ENCODE measurements at regions not wholly inside any gene's neighbourhood (a gene's known extent, or its start where the extent isn't known, plus 50 kb on each side); places are given as distances from the start of the nearest gene placed in this dataset.

- no peak overlapping the region for H3K4me3 ChIP-seq (ENCODE audit: low read depth, low read length)
- H3K79me2 ChIP-seq (ENCODE audit: control insufficient read depth, insufficient read depth, low read length, unreplicated experiment) = no peaks in the 10 kb centered on the region
- H2AFZ ChIP-seq (ENCODE audit: low read length, unreplicated experiment) = no peak overlapping the region
- H3K27me3 ChIP-seq (ENCODE audit: insufficient read depth, low read length) = peaks cover 19% of the 10 kb centered on the region
- no peak overlapping the region for H3K27ac ChIP-seq (ENCODE audit: low read depth, low read length)
- no peaks in the 10 kb centered on the region for H3K4me1 ChIP-seq (ENCODE audit: control insufficient read depth, insufficient read depth, low read length, unreplicated experiment)
- no peaks in the 10 kb centered on the region for H3K36me3 ChIP-seq (ENCODE audit: insufficient read depth, low read length)
Observed at GRCh38 chr10:57791546-57791945, 476.1 kb downstream of the IPMK start.

DNA sequence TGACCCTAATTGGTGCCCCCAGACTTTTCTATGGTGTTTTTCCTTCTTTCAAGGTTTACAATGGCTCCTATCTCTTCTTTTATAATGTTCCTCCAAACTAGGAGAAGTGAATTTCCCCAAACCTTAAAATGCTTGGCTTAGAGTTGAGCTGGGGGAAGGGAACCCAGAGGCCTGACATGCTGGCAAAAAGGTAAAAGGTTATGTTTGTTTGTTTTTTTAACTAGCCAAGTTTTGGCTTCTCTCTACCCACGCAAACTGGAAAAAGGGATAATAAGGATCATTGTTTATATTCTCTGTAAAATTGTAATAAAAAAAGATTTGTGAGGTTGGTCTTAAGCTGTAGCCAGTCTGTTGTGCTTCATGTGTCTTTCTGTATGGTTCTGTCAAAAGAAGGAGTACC, 477.0 kb downstream of the IPMK start:
- Histone ChIP-seq H3K4me1 (ENCODE audit: control insufficient read depth, insufficient read depth, low read length, unreplicated experiment) (no peaks in the 10 kb centered on the region), H3K27ac (ENCODE audit: low read depth, low read length) (no peak overlapping the region), H3K4me3 (ENCODE audit: low read depth, low read length) (no peak overlapping the region), H2AFZ (ENCODE audit: low read length, unreplicated experiment) (no peak overlapping the region), H3K27me3 (ENCODE audit: insufficient read depth, low read length) (peaks cover 24% of the 10 kb centered on the region), H3K79me2 (ENCODE audit: control insufficient read depth, insufficient read depth, low read length, unreplicated experiment) (no peaks in the 10 kb centered on the region), H3K36me3 (ENCODE audit: insufficient read depth, low read length) (no peaks in the 10 kb centered on the region)

GRCh38 chr10:57788117-57788516, 479.6 kb downstream of the IPMK start:
- Histone ChIP-seq H3K4me1 (ENCODE audit: control insufficient read depth, insufficient read depth, low read length, unreplicated experiment) (no peaks in the 10 kb centered on the region), H3K4me3 (ENCODE audit: low read depth, low read length) (no peak overlapping the region), H3K27me3 (ENCODE audit: insufficient read depth, low read length) (peaks cover 19% of the 10 kb centered on the region), H3K79me2 (ENCODE audit: control insufficient read depth, insufficient read depth, low read length, unreplicated experiment) (no peaks in the 10 kb centered on the region), H2AFZ (ENCODE audit: low read length, unreplicated experiment) (no peak overlapping the region), H3K27ac (ENCODE audit: low read depth, low read length) (no peak overlapping the region), H3K36me3 (ENCODE audit: insufficient read depth, low read length) (no peaks in the 10 kb centered on the region)

GRCh38 chr10:57786850-57787750, 480.6 kb downstream of the IPMK start:
- H3K4me3 ChIP-seq (ENCODE audit: low read depth, low read length) = no peak overlapping the region
- H3K27ac ChIP-seq (ENCODE audit: low read depth, low read length) = no peak overlapping the region
- no peaks in the 10 kb centered on the region for H3K4me1 ChIP-seq (ENCODE audit: control insufficient read depth, insufficient read depth, low read length, unreplicated experiment)
- H3K27me3 ChIP-seq (ENCODE audit: insufficient read depth, low read length) = peaks cover 19% of the 10 kb centered on the region
- H3K36me3 ChIP-seq (ENCODE audit: insufficient read depth, low read length) = no peaks in the 10 kb centered on the region
- H2AFZ ChIP-seq (ENCODE audit: low read length, unreplicated experiment) = no peak overlapping the region
- no peaks in the 10 kb centered on the region for H3K79me2 ChIP-seq (ENCODE audit: control insufficient read depth, insufficient read depth, low read length, unreplicated experiment)

DNA sequence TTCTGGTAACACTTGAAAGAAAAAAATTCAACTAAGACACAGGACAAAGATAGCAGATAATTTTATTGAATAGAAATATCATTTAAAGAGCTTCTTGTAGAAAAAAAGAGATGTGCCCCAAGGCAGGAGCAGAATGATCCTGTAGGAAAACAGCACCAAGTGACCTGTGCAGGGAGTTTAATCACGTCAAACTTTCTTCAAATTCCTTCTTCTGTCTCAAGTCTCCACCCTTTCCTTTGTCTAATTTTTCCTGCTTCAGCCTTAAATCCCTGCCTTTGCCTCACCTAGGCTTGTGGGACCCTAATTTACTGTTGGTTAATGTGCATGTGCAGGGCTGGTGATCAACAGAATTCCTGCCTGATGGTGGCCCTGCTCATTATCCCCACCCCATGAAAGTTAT, 481.4 kb downstream of the IPMK start:
- Histone ChIP-seq H3K36me3 (ENCODE audit: insufficient read depth, low read length) (no peaks in the 10 kb centered on the region), H3K79me2 (ENCODE audit: control insufficient read depth, insufficient read depth, low read length, unreplicated experiment) (no peaks in the 10 kb centered on the region), H2AFZ (ENCODE audit: low read length, unreplicated experiment) (no peak overlapping the region), H3K4me1 (ENCODE audit: control insufficient read depth, insufficient read depth, low read length, unreplicated experiment) (no peaks in the 10 kb centered on the region), H3K27me3 (ENCODE audit: insufficient read depth, low read length) (peaks cover 19% of the 10 kb centered on the region), H3K27ac (ENCODE audit: low read depth, low read length) (no peak overlapping the region), H3K4me3 (ENCODE audit: low read depth, low read length) (no peak overlapping the region)

DNA sequence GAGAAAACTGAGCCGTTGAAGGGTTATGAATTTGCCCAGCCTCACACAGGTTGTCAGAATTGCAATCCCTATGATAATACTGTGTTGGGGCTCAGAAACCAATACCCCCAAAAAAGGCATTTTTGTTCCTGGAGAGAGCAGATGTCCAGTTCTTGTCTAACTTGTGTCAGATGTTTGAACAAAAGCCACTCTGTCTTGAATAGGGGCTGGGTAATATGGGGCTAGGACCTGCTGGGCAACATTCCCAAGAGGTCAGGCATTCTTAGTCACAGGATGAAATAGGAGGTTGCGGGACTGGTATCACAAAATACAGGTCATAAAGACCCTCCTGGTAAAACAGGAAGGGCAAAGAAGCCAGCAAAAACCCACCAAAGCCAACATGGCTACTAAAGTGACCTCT, 482.1 kb downstream of the IPMK start:
- no peak overlapping the region for H3K4me3 ChIP-seq (ENCODE audit: low read depth, low read length)
- no peak overlapping the region for H2AFZ ChIP-seq (ENCODE audit: low read length, unreplicated experiment)
- no peaks in the 10 kb centered on the region for H3K36me3 ChIP-seq (ENCODE audit: insufficient read depth, low read length)
- peaks cover 19% of the 10 kb centered on the region for H3K27me3 ChIP-seq (ENCODE audit: insufficient read depth, low read length)
- no peaks in the 10 kb centered on the region for H3K4me1 ChIP-seq (ENCODE audit: control insufficient read depth, insufficient read depth, low read length, unreplicated experiment)
- no peaks in the 10 kb centered on the region for H3K79me2 ChIP-seq (ENCODE audit: control insufficient read depth, insufficient read depth, low read length, unreplicated experiment)
- no peak overlapping the region for H3K27ac ChIP-seq (ENCODE audit: low read depth, low read length)

DNA sequence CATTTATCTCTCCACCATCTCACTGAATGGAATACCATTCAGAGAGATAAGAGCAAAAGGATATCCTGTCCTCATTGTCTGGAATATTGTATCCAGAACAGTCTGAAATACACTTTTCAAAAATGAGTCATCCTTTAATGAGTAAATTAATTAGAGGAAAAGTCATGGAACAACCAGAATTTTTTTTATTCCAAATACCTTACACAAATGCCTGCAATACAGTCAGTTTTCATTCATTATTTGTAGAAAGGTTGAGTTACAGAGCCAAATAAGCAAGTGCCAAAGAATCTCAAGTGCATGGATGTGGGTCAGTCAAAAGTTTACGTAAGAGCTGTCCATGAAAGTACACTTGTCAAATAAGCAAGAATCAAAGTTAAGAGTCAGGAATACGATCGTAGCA, 482.6 kb downstream of the IPMK start:
- H2AFZ ChIP-seq (ENCODE audit: low read length, unreplicated experiment) = no peak overlapping the region

GRCh38 chr10:57776688-57777432, 490.8 kb downstream of the IPMK start:
- Histone ChIP-seq H3K4me1 (ENCODE audit: control insufficient read depth, insufficient read depth, low read length, unreplicated experiment) (no peaks in the 10 kb centered on the region), H3K27ac (ENCODE audit: low read depth, low read length) (no peak overlapping the region), H3K4me3 (ENCODE audit: low read depth, low read length) (no peak overlapping the region), H3K79me2 (ENCODE audit: control insufficient read depth, insufficient read depth, low read length, unreplicated experiment) (no peaks in the 10 kb centered on the region), H3K27me3 (ENCODE audit: insufficient read depth, low read length) (no peaks in the 10 kb centered on the region), H2AFZ (ENCODE audit: low read length, unreplicated experiment) (no peak overlapping the region), H3K36me3 (ENCODE audit: insufficient read depth, low read length) (no peaks in the 10 kb centered on the region)

More for the DNA sequence above, 482.6 kb downstream of the IPMK start:
- Histone ChIP-seq H3K4me3 (ENCODE audit: low read depth, low read length) (no peak overlapping the region), H3K79me2 (ENCODE audit: control insufficient read depth, insufficient read depth, low read length, unreplicated experiment) (no peaks in the 10 kb centered on the region), H3K4me1 (ENCODE audit: control insufficient read depth, insufficient read depth, low read length, unreplicated experiment) (no peaks in the 10 kb centered on the region), H3K36me3 (ENCODE audit: insufficient read depth, low read length) (no peaks in the 10 kb centered on the region), H3K27me3 (ENCODE audit: insufficient read depth, low read length) (peaks cover 19% of the 10 kb centered on the region), H3K27ac (ENCODE audit: low read depth, low read length) (no peak overlapping the region)

GRCh38 chr10:57775250-57775649, 492.4 kb downstream of the IPMK start:
- Histone ChIP-seq H3K27me3 (ENCODE audit: insufficient read depth, low read length) (no peaks in the 10 kb centered on the region), H3K36me3 (ENCODE audit: insufficient read depth, low read length) (no peaks in the 10 kb centered on the region), H3K27ac (ENCODE audit: low read depth, low read length) (no peak overlapping the region)

DNA sequence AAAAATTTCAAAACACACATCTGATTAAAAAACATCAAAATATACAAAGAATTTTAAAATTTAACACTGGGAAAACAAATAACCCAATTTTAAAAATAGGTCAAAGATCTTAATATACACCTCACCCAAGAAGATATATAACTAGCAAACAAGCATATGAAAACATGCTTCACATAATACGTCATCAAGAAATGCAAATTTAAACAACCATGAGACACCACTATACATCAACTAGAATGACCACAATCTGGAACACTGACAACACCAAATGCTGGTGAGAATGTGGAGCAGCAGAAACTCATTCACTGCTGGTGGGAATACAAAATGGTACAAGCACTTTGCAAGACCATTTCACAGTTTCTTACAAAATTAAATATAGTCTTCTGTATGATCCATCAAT, 498.4 kb downstream of the IPMK start:
- no peaks in the 10 kb centered on the region for H3K4me1 ChIP-seq (ENCODE audit: control insufficient read depth, insufficient read depth, low read length, unreplicated experiment)
- H3K36me3 ChIP-seq (ENCODE audit: insufficient read depth, low read length) = no peaks in the 10 kb centered on the region
- no peaks in the 10 kb centered on the region for H3K27me3 ChIP-seq (ENCODE audit: insufficient read depth, low read length)
- H3K79me2 ChIP-seq (ENCODE audit: control insufficient read depth, insufficient read depth, low read length, unreplicated experiment) = no peaks in the 10 kb centered on the region
- H3K4me3 ChIP-seq (ENCODE audit: low read depth, low read length) = no peak overlapping the region
- no peak overlapping the region for H2AFZ ChIP-seq (ENCODE audit: low read length, unreplicated experiment)
- H3K27ac ChIP-seq (ENCODE audit: low read depth, low read length) = no peak overlapping the region

More at GRCh38 chr10:57775250-57775649, 492.4 kb downstream of the IPMK start:
- Histone ChIP-seq H3K79me2 (ENCODE audit: control insufficient read depth, insufficient read depth, low read length, unreplicated experiment) (no peaks in the 10 kb centered on the region), H2AFZ (ENCODE audit: low read length, unreplicated experiment) (no peak overlapping the region), H3K4me1 (ENCODE audit: control insufficient read depth, insufficient read depth, low read length, unreplicated experiment) (no peaks in the 10 kb centered on the region), H3K4me3 (ENCODE audit: low read depth, low read length) (no peak overlapping the region)

DNA sequence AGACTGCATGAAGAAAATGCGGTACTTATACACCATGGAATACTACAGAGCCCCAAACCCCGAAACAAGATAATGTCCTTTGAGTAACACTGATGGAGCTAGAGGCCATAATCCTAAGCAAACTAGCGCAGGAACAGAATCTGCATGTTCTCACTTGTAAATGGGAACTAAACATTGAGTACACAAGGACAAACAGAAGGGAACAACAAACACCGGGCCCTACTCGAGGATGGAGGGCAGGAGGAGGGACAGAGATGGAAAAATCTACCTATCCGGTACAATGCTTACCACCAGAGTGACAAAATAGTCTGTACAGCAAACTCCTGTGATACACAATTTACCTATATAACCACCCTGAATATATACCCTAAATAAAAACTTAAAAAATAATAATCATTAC, 507.9 kb downstream of the IPMK start:
- Histone ChIP-seq H3K4me1 (ENCODE audit: control insufficient read depth, insufficient read depth, low read length, unreplicated experiment) (no peaks in the 10 kb centered on the region), H3K27me3 (ENCODE audit: insufficient read depth, low read length) (peaks cover 13% of the 10 kb centered on the region; the same call in 1 of the 2 replicates), H3K36me3 (ENCODE audit: insufficient read depth, low read length) (no peaks in the 10 kb centered on the region), H3K79me2 (ENCODE audit: control insufficient read depth, insufficient read depth, low read length, unreplicated experiment) (no peaks in the 10 kb centered on the region), H3K27ac (ENCODE audit: low read depth, low read length) (no peak overlapping the region), H3K4me3 (ENCODE audit: low read depth, low read length) (no peak overlapping the region), H2AFZ (ENCODE audit: low read length, unreplicated experiment) (no peak overlapping the region)

Measured in ACC112 (cell line).